ENCODE measurements at regions not wholly inside any gene's neighbourhood (a gene's known extent, or its start where the extent isn't known, plus 50 kb on each side); places are given as distances from the start of the nearest gene placed in this dataset.

DNA sequence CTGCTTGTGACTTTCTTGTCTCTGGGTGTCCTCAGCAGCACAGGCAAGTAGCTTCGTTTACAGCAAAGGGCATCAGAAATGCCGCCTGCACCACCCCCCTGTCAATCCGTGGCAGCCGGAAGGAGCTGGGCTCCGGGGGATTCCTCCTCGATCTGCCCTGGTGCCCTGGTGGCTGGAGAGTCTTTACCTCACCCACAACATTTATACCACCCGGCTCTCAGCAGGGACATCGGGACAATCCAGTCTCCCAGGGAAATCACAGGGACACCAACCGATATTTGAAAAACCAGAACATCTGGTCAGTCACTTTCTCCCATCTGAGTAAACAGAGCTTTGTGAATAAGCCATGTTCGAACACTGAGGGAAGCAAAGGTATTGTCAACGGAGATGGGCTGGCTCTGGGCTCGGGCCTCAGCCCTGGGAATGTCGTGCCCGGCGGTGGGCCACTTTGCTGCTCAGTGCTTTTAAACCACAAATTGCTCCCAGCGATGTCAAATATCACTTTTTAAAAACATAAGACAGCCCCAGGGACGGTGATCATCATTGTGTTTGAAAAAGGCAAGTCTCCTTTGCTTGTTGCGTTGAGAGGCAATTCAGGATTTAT, 210.0 kb upstream of the SALL3 start:
- no peak for DNase-seq

DNA sequence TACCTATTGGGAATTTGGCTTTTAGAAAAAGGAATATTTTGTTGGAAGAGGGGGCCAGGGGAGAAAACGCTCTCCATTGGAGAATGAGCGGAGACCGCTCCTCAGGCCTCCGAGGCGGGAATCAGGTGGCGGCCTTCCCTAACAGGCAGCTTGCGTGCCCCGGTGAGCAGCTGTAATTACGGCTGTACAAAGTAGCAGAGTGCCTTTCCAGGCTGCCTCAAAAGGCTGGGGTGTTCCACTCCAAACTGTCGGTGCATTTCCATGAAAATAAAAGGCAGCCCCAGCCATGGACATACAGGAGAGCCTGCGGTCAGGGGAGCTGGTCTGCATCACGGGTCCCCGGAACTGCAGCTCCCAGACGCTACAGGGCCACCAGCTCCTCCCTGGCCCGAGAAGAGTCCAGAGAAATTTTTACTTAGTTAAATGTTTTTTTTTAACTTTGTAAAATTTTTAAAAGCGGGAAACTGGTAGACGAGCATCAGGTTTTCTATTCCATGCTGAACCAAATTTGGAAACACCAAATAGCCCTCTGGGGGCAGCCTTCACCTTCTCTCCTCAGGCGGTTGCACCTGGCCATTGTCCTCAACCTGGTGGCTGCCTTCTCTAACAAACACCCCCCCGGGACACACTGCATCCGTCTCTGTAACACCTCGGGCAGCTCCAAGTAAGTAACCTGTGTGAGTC, 209.3 kb upstream of the SALL3 start:
- no peak for DNase-seq

DNA sequence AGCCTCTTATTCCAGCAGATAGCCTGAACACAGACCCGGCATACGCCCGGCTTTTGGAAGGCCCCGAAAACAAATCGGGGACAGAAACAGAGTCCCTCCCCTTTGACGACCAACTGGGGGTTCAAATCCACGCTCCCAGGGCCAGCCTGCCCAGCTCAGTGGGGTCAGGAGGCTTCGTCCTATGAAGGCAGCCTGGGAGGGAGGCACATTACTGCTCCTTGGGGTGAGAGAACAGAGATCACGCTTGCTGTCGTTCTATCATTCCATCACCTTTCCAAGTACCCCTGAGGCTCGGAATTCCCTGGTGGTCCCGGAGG, 208.8 kb upstream of the SALL3 start:
- DNase-seq: no peak

GRCh38 chr18:78771496-78772359, 207.9 kb upstream of the SALL3 start:
- DNase-seq: no peak

DNA sequence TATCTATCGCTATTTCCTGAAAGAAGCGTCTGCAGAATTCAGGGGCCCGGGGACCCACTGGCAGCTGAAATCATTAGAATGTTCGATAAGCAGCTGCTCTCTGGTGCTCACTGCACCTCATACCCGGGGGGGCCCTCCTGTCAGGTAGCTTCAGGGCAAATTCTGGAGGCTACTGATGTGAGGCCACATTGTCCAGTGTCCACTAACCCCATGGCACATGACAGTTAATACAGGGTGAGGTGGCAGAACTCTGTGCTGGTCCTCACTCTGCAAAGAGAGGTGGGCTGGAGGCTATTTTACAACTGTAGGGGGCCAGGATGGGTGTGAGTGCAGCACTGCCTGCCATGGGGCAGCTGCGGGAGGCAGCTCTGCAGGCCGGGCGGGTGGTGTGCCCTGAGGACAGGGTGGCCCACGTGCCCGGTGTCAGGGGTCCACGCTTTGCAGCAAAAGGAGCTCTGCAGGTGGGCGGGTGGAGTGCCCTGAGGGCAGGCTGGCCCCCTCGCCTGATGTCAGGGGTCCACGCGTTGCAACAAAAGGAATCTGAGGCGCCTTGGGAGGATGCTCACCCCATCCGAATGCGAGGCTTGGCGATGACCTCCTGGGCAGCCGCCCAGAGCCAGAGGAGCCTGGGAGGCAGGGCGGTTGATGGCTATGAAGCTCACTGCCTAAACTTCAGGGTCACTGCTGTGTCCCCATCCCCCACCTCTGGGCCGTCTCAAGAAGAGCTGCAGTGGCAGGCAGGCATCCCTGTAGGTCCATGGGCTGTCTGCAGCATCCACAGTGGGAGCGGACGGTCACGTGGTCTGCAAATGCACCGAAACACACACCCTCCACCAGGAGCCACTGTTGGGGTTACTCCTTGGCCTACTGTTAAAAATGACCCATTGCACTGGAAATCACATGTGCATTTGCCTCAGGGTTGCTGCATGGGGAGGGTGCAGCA, 207.0 kb upstream of the SALL3 start:
- no peak for DNase-seq

DNA sequence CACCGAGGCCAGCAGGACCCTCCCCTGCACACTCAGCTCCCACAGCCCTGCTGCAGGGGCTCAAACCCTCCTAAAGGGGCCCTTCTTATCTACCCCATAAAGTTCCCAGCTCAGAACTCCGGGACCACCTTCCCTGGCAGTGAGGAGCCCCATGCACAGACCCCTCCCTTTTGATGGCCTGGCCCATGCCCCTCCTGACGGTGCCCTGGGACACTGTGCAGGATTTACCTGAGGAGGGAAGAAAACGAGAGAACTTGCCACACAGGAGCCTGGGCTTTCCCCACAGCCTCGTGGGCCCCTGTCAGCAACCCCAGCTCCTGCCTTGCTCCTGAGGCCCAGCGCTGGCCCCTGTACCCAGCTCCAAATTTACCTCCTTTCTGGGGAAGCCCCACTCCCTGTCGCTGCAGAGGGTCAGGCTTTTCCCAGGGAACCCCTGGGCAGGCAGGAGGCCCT, 206.3 kb upstream of the SALL3 start:
- no peak for DNase-seq

GRCh38 chr18:78773819-78774218, 205.8 kb upstream of the SALL3 start:
- DNase-seq: no peak

DNA sequence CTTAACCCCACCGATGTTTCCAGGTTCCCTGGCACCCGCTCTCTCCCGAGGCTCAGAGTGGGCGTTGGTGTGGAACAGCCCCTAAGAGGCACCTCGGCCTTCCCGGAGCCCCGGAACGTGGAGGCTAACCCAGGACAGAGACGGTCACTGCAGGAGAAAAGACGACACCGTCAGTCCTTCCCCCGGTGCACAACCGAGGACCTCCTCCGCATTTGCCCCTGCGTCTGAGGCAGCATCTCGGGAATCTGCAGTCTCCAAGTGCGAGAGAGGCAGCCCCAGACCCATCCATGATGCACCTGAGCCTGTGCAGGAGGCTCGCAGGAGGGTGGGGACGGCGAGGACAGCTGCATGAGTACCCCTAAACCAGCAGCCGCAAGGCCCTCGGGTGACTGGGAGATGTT, 204.9 kb upstream of the SALL3 start:
- DNase-seq: no peak

- DNase-seq: no peak
These were observed 203.5 kb upstream of the SALL3 start for GRCh38 chr18:78776151-78776550.

GRCh38 chr18:78776706-78777285, 202.8 kb upstream of the SALL3 start:
- no peak for DNase-seq

- no peak for DNase-seq
These were observed 201.6 kb upstream of the SALL3 start for GRCh38 chr18:78777992-78778391.

DNA sequence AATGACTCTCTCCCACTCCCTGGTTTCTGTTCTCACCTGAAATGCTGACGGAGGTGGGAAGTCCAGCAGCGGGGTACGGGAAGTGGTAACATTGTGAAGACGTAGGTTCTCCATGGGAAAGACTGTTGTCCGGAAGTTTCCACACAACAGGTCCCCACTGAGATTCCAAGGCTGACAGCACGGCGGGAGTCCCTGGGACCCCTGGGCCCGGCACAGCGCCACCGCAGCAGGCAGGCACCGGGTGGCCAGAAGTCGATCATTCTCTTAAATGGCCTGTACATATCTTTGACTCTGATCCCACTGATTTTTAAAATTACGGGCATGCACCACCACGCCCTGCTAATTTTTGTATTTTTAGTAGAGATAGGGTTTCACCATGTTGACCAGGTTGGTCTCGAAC, 201.0 kb upstream of the SALL3 start:
- no peak for DNase-seq

DNA sequence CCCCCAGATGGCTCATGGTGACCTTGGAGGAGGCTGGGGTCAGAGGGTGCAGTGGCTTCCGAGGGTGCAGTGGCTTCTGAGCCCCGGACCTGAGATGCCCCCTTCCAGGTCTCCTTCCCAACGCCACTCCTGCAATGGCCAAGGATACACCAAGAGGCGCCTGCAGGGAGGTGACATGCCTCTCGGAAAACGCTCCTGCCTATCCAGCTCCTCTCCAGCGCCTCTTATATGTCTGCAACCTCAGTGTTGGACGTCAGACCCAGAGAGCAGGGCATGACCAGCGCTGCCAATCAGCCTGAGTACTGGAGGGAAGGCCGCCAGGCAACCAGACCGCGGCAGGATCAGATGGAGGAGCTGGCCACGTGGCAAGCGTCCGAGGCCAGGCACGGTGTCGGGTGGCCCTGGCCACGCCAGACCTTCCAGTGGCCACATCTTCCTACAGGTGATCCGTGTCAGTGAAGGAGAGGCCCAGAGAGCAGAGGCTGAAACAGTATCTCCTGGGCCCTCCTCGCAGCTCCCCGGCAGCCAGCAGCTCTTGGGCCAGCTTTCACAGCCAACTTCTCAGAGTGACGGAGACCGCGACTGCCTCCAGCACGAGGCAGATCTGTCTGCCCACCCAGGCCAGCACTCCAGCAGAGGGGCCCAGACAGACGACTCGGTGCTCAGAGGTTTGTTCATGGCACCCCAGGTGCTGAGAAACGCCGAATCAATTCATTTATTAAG, 199.5 kb upstream of the SALL3 start:
- no peak for DNase-seq

DNA sequence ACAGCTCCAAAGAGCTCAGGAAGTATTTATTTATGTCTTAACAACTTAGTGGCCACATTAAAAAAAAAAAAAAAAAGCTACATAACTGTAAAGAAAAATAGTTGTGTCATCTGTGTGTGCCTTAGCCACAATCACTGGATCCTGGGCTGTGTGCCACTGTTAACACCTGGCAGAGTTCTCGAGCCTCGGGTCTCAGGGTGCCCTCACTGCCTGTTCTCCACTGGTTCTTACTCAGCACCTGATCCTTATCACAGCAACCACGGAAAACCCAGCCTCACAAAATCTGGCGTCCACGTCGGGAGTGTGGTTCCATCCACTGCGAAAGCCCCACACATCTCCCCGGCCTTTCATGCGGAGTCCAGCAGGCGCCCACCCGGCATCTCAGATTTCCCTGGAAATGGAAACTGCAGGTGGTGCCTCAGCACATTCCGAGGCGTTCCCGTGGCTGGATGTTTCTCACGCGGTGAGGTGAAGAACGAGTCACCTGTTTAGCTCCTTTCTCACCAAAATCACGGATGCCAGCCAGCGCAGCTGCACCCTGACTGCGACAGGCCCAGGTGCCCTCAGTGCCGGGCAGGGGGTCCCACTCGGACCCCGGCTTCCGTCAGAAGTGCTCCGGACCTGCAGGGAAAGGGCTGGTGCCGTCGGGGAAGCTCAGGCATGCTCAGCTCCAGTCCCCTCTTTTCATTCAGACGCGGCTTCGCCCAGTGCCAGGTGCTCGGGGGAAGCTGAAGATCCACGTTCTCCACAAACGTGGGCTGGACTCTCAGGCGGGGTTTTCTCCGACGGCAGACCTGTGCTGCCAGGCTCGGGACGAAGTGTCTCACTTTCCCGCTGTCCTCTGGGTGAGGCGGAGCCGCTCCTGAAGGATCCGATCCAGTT, 198.7 kb upstream of the SALL3 start:
- DNase-seq: no peak

DNA sequence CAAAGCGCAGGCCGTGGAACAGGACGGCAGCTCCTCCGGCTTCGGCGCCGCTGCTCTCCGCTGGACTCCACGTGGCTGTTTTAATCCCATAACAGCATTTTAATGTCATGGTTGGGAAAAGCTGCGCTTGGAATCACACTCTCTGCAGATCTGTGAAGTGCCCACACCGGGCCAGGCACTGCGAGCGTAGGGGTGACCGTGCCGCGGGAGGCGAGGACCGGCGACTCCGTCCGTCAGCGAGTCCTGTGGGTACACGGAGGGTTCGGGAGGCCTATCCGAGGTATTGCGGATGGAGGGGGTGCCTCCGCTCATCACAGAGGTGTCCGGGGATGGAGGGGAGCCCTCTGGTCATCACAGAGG, 198.0 kb upstream of the SALL3 start:
- no peak for DNase-seq

GRCh38 chr18:78782951-78783563, 196.6 kb upstream of the SALL3 start:
- no peak for DNase-seq

DNA sequence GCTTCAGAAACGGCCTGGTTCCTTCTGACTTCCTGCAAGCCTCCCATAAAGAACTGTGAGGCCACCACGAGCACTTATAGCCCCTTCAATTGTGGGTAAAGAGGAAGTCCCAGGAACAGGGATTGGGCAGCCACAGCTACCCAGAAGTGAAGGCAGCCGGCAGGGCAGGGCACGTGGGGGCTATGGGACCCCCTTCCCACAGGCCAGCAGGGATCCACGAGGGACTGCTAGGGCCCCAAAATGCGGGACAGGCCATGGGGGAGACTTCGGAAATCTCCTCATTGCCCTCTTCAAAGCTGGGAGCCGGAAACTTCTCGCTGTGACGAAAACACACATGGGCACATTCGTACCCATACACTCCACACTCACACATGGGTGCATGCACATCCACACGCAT, 196.1 kb upstream of the SALL3 start:
- DNase-seq: no peak

- DNase-seq: no peak
These were observed 194.8 kb upstream of the SALL3 start for GRCh38 chr18:78784861-78785260.

DNA sequence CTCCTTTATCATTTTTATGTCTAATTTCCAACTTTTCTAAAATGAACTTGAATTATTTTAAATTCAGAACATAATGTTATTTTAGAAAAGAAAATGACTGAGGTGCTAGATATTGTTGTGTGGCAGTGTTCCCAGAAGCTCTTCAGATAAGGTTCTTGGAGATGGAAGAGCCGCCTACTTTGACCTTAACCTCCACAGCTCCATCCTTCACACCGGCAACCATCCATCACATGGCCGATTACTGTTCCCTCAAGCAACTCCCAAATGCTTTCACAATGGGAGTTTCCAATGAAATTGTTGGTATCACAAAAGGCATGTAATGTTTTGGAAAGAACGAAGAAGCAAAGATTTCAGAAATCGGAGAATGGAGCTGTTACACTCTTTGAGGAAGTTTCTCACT, 193.9 kb upstream of the SALL3 start:
- DNase-seq: no peak

DNA sequence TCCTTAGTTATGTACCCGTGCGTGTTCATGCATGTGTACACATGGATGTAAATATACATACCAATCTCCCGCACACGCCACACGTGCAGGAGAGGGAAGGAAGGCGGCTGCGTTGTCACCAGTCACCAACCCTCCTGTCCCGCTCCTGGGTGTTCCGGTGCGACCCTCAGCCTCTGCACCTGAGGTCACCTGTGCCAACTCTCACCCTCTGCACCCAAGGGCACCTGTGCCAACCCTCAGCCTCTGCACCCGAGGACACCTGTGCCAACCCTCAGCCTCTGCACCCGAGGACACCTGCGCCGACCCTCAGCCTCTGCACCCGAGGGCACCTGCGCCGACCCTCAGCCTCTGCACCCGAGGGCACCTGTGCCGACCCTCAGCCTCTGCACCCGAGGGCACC, 192.8 kb upstream of the SALL3 start:
- no peak for DNase-seq

DNA sequence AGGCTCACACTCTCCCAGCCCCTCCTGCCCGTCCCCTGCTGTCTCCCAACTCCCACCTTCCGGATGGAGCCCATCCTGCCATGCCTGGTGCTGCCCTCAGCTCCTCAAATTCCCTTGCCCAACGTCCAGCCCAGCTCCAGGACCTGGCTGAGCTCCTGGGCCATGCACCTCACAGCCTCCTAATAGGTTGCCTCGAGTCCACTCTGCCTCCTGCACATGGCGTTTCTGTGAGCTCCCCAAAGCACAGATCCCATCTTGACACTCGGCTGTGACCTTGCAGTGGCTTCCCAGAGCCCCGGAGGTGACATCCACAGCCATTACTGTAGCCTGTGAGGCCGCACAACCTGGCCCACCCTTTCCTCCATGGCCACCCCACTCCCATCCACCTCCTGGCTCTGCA, 191.9 kb upstream of the SALL3 start:
- DNase-seq: no peak
